Bronchial epithelial cell (primary cell): ENCODE measurements at regions not wholly inside any gene's neighbourhood (a gene's known extent, or its start where the extent isn't known, plus 50 kb on each side); places are given as distances from the start of the nearest gene placed in this dataset.

ENCODE experiments used
- DNase-seq: peaks from one replicate; pipeline ENCODE4 v3.0.0-alpha.2; 2010; ENCODE audit warnings: low read depth
- FAIRE-seq: peaks from 2 replicates; lab custom pipeline; 2011; peaks lifted over from hg19 to GRCh38; lab: Jason Lieb, UNC
- H3K27me3 ChIP-seq: 2 replicates; pipeline ENCODE4 v1.5.1; 2011; ENCODE audit warnings: low read length; ENCODE audit not compliant: control insufficient read depth, insufficient read depth
- H3K36me3 ChIP-seq: 2 replicates; pipeline ENCODE4 v1.5.1; 2011; ENCODE audit warnings: low read length; ENCODE audit not compliant: control insufficient read depth, insufficient read depth
- H3K4me3 ChIP-seq: 2 replicates; pipeline ENCODE4 v1.5.1; 2011; ENCODE audit warnings: mild to moderate bottlenecking, low read depth, low read length, control low read depth
- CTCF ChIP-seq: IDR thresholded peaks from 2 replicates; pipeline ENCODE4 v1.5.1; 2011; ENCODE audit warnings: mild to moderate bottlenecking, moderate library complexity, low read length, control low read depth, inconsistent platforms; ENCODE audit not compliant: insufficient read depth, severe bottlenecking

DNA sequence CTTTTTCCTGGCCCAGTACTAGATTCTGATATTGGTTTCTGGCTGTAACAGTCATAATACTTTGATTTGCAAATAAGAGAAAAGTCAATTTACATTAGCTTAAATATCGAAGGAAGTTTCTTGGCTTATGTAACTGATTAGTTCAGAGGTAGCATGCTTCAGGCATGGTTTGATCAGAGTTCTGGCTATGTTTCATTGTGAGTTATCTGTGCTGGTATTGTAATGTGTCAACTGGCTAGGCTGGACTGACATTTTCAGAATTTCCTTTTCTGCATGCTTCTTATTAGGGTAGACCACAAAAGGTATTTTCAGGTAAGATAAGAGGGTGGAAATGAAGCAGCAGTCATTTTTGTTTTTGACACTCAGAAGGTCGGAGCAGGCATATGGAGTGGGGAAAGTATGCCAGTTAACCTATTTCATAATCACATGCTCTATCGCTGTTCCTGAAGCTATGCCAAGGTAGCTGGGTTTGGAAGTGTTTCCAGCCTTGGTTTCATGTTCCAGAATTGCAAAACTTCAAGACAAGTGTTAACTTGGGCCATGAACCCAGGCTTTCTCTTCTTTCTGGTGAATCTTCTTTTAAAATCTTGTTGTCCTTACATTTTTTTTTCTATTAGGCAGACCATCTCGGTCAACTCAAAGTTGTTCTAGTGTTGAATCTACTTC, 244.9 kb downstream of the DHX35 start:
- Histone ChIP-seq H3K4me3 (no peak overlapping the region), H3K27me3 (no peaks in the 10 kb centered on the region), H3K36me3 (no peaks in the 10 kb centered on the region)
- TF ChIP-seq CTCF: no peak
- DNase-seq (peak; percentile 40), FAIRE-seq (no peak)

DNA sequence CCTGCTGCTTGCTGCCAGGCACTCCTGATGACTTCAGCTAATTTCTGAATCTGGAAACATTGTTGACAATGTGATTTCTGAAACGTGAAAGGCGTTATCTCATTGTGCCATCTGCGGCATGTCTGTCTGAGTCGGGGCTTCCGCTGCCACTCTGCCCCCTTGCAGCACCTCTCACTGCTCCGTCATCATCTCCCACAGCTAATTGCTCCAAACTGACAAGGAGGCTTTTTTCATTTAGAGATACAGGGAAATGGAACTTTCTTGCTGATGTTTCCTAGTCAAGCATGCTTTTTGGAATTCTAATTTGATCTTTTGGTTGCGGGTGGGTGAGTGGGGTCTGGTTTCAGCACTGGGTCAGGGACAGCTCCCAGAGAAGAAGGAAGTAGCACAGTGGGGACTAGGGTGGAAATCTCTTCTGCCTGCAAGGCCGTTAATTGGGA, 233.5 kb downstream of the DHX35 start:
- DNase-seq (no peak), FAIRE-seq (no peak)

GRCh38 chr20:39190666-39191570, 228.8 kb downstream of the DHX35 start:
- DNase-seq (peak; percentile 94), FAIRE-seq (no peak)
- no peak for TF ChIP-seq CTCF
- no peak overlapping the region for H3K4me3 ChIP-seq
- no peaks in the 10 kb centered on the region for H3K36me3 ChIP-seq
- H3K27me3 ChIP-seq: no peaks in the 10 kb centered on the region

More for the DNA sequence above, 233.5 kb downstream of the DHX35 start:
- Histone ChIP-seq H3K36me3 (no peaks in the 10 kb centered on the region), H3K4me3 (no peak overlapping the region), H3K27me3 (no peaks in the 10 kb centered on the region)
- no peak for TF ChIP-seq CTCF

- H3K27me3 ChIP-seq: no peaks in the 10 kb centered on the region
- no peak for FAIRE-seq
- DNase-seq: no peak
- no peak for TF ChIP-seq CTCF
- no peak overlapping the region for H3K4me3 ChIP-seq
- H3K36me3 ChIP-seq: no peaks in the 10 kb centered on the region
These were observed 226.2 kb downstream of the DHX35 start for GRCh38 chr20:39188266-39188765.

DNA sequence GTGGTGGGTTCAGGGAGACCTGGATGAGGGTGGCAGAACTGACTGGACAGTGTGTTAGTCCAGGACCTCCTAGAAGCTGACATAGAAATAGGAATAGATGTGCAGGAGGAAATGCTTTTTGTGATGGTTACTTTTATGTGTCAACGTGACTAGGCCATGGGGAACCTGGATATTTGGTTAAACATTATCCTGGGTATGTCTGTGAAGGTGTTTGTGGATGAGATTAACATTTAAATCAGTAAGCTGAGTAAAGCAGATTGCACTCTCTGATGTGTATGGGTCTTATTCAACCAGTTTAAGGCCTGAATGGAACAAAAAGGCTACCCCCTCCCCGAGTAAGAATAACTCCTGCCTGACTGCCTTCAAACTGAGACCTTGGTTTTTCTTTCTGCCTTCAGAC, 219.3 kb downstream of the DHX35 start:
- FAIRE-seq (no peak), DNase-seq (no peak)
- Histone ChIP-seq H3K36me3 (no peaks in the 10 kb centered on the region), H3K4me3 (no peak overlapping the region), H3K27me3 (no peaks in the 10 kb centered on the region)
- no peak for TF ChIP-seq CTCF
